Psoas muscle (tissue), 7 donors: ENCODE measurements at regions not wholly inside any gene's neighbourhood (a gene's known extent, or its start where the extent isn't known, plus 50 kb on each side); places are given as distances from the start of the nearest gene placed in this dataset.
"Not testable (repeated sequence)": the region's sequence is repeated elsewhere in the genome, so short reads cannot be mapped to it uniquely, and the experiment has no call there.

ENCODE experiments used
- ATAC-seq, 4 donors: fragments of 200-7000 bp; cut with Tn5 transposase; one replicate each; pipeline ENCODE4 v1.9.1; 2020; ENCODE audit warnings: moderate library complexity in 3 of 4, mild to moderate bottlenecking in 2 of 4
- DNase-seq, 2 donors: peaks; one replicate each; pipeline ENCODE4 v3.0.0-alpha.2; 2020
- H3K27ac ChIP-seq: fragments of 200-600 bp; one replicate; pipeline ENCODE4 v1.8.0; 2022
- H3K27me3 ChIP-seq, 3 donors: fragments of 200-600 bp in 1 of 3; one replicate each; pipeline versions ENCODE4 v1.6.1 to v1.8.0; 2013 to 2022; ENCODE audit warnings: low read length in 2 of 3, mild to moderate bottlenecking in 2 of 3, moderate library complexity in 1 of 3; ENCODE audit not compliant: insufficient read depth in 3 of 3
- H3K36me3 ChIP-seq, 2 donors: fragments of 200-600 bp in 1 of 2; one replicate each; pipeline versions ENCODE4 v1.6.1 to v1.8.0; 2013 to 2022; ENCODE audit warnings: low read depth in 1 of 2, mild to moderate bottlenecking in 1 of 2, moderate library complexity in 1 of 2; ENCODE audit not compliant: insufficient read depth in 1 of 2
- H3K4me1 ChIP-seq: fragments of 200-600 bp; one replicate; pipeline ENCODE4 v1.8.0; 2022
- H3K4me3 ChIP-seq: fragments of 200-600 bp; one replicate; pipeline ENCODE4 v1.8.0; 2022; ENCODE audit warnings: mild to moderate bottlenecking
- H3K9me3 ChIP-seq: fragments of 200-600 bp; one replicate; pipeline ENCODE4 v1.8.0; 2022
- WGBS, 3 donors: extraction: QIAGEN DNeasy Blood & Tissue Kit; methylation state at CpG; one replicate each; pipeline versions ENCODE4 v1.1.6 to v1.1.7; 2013; 5-methylcytosine and 5-hydroxymethylcytosine counted together
- intact Hi-C, 2 donors: fragments of 100-400 bp; cut with DNase I; formaldehyde crosslinking; loops; one replicate each; pipeline versions ENCODE4 v1.11.0 to v1.14.2; 2022
- TF ChIP-seq, protein P1 (sequence below): fragments of 200-600 bp; IDR thresholded peaks from one replicate; pipeline ENCODE4 v1.8.0; 2022; ENCODE audit warnings: antibody characterized with exemption
- donor health status: healthy with polysubstance abuse.
- donor health status: DM: no; HTN: no; CAD: no; lungs with moderate emphysema.
- donor health status: Bipolar disorder and iron deficiency.
- donor health status: healthy.
- donor health status: DM: yes; HTN: yes; CAD: no.
- donor health status: DM: no; HTN: no; CAD: no.
- donor health status: DM: yes; HTN: yes; CAD: no.

DNA sequence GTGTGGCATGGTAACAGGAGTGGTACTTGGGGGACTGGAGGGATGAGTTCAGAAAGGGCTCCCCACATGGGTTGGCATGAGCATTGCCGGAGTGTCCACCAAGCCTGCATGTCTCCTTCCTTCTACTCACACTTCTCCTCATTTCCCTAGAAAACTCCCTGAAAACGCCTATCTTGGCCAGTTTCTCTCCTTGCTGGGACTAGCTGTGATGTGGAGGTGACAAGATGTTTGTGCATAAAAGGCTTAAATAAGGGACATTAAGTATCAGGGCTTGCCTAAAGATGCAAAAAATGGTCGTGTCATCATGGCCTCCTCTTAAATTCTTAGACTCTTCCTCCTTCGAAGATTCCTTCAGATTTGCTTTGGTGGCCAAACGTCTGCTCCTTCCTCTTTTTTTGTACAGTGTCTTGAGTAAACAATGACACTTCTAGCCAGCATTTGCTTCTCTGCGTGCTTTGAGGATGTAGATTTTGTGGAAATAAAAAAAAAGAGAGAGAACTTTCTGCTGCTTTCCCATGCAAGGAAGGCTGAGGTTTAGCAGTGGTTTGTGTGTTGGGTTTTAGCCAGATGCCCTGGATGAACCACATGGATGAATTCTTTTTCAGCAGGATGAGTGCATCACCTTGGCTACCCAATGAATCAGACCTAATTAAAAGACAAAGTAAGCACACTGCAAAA is 239.1 kb upstream of the IRF2BP2 start:
- Histone ChIP-seq H3K9me3 (no peaks in the 10 kb centered on the region), H3K27me3 (no peaks in the 10 kb centered on the region), H3K27ac (no peak overlapping the region), H3K4me3 (no peak overlapping the region), H3K4me1 (peaks cover 7% of the 10 kb centered on the region), H3K36me3 (no peaks in the 10 kb centered on the region)
- TF ChIP-seq, protein P1, sequence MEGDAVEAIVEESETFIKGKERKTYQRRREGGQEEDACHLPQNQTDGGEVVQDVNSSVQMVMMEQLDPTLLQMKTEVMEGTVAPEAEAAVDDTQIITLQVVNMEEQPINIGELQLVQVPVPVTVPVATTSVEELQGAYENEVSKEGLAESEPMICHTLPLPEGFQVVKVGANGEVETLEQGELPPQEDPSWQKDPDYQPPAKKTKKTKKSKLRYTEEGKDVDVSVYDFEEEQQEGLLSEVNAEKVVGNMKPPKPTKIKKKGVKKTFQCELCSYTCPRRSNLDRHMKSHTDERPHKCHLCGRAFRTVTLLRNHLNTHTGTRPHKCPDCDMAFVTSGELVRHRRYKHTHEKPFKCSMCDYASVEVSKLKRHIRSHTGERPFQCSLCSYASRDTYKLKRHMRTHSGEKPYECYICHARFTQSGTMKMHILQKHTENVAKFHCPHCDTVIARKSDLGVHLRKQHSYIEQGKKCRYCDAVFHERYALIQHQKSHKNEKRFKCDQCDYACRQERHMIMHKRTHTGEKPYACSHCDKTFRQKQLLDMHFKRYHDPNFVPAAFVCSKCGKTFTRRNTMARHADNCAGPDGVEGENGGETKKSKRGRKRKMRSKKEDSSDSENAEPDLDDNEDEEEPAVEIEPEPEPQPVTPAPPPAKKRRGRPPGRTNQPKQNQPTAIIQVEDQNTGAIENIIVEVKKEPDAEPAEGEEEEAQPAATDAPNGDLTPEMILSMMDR = no peak
- DNase-seq = no peak
- intact Hi-C loops = no loop called here
- 77 to 79% (median 78%) methylated on average over 6 of the region's 6 CpGs for WGBS, 3 donors
- ATAC-seq = peak in 1 of 4 donors; percentile 56

DNA sequence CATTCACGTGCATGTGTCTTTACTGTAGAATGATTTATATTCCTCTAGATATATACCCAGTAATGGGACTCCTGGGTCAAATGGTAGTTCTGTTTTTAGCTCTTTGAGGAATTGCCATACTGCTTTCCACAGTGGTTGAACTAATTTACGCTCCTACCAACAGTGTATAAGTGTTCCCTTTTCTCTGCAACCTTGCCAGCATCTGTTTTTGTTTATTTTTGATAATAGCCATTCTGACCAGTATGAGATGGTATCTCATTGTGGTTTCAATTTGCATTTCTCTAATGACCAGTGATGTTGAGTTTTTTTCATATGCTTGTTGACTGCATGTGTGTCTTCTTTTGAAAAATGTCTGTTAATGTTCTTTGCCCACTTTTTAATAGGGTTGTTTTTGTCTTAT is 236.8 kb upstream of the IRF2BP2 start:
- DNase-seq, H3K4me1 ChIP-seq, H3K9me3 ChIP-seq, intact Hi-C loops, ATAC-seq, H3K36me3 ChIP-seq, H3K27ac ChIP-seq, H3K4me3 ChIP-seq, H3K27me3 ChIP-seq: not testable (repeated sequence)
- WGBS, 3 donors = 49 to 80% (median 54%) methylated on average over 2 of the region's 2 CpGs

DNA sequence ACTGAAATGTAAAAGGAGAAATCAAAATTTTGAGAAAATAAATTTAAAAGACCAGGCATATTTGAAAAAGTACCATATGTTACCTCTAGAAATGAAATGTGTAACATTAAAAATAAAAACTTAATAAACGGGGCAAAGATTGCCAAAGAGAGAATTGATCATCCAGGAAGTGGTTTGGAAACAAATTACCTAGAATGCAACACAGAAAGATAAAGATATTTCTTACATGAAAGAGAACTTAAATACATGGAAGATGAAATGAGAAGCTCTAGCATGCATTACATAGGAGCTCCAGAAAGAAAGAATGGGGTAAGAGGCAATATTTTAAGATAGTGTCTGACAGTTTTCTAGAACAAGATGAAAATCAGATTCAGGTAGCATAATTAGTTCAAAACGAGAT is 235.9 kb upstream of the IRF2BP2 start:
- H3K36me3 ChIP-seq = no peaks in the 10 kb centered on the region
- WGBS, 3 donors = 88 to 96% (median 93%) methylated on average over 2 of the region's 2 CpGs
- intact Hi-C loops = no loop called here
- H3K4me3 ChIP-seq = no peak overlapping the region
- no peaks in the 10 kb centered on the region for H3K27me3 ChIP-seq
- ATAC-seq (no peak), DNase-seq (no peak)
- H3K4me1 ChIP-seq = peaks cover 7% of the 10 kb centered on the region
- no peak overlapping the region for H3K27ac ChIP-seq
- TF ChIP-seq, protein P1 = no peak
- H3K9me3 ChIP-seq = no peaks in the 10 kb centered on the region

DNA sequence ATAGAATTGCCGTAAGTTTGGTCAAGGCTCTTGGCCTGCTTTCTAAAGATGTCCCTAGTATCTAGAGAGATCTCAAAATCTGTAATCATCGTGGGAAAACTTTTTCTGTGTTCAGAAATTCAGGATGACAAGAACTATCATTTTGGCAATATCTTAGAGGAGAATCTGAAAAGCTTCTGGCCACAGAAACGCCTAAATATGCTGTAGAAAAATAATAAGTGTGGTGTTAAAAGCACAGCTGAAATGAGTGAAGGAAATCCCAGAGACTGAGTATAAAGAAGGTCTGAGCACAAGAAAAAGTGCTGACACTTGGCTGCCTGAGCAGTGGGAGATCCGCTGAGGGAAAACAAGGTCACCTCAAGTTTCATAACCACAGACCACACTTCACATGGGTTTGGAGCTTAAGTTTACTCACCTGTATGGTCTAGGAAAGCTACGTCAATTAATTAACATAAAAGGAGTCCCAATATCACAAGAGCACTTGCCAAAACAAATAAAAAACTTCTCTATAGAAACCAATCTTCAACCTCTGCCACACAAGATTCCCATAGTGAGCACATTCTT is 235.2 kb upstream of the IRF2BP2 start:
- 67 to 79% (median 74%) methylated on average over 5 of the region's 5 CpGs for WGBS, 3 donors
- H3K27me3 ChIP-seq = no peaks in the 10 kb centered on the region
- no peaks in the 10 kb centered on the region for H3K9me3 ChIP-seq
- TF ChIP-seq, protein P1 = no peak
- H3K4me3 ChIP-seq = no peak overlapping the region
- peaks cover 7% of the 10 kb centered on the region for H3K4me1 ChIP-seq
- no peaks in the 10 kb centered on the region for H3K36me3 ChIP-seq
- no peak for ATAC-seq
- intact Hi-C loops = no loop called here
- no peak overlapping the region for H3K27ac ChIP-seq
- DNase-seq = no peak

DNA sequence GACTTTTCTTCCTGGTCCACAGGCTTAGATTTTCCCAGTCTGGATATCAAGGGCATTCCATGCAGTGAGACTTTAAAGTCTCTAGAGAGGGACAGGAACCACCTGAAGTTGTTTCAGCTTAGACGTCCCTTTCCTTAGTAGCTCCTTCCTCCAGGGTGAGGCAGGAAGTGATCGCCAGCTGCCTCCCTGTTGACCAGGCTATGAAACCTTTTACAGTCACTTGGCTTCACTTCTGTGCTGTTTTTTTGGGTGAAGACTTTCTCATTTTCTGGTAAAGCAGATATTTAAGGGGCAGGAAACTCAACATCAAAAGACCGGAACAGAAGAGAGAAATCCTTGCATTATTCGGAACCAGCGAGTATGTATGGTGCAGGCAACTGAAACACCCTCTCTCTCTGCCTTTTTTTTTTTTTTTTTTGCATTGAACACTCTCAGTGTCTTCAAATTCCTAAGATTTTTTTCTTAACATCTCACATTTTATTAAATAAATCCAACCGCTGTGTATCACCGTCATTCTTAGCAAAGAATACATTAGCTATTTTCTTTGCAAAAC is 234.6 kb upstream of the IRF2BP2 start:
- 69 to 78% (median 76%) methylated on average over 7 of the region's 7 CpGs for WGBS, 3 donors
- Histone ChIP-seq H3K36me3 (no peaks in the 10 kb centered on the region), H3K27ac (no peak overlapping the region), H3K4me1 (peaks cover 7% of the 10 kb centered on the region), H3K27me3 (no peaks in the 10 kb centered on the region), H3K4me3 (no peak overlapping the region), H3K9me3 (no peaks in the 10 kb centered on the region)
- ATAC-seq = no peak
- intact Hi-C loops = no loop called here
- TF ChIP-seq, protein P1 = no peak
- no peak for DNase-seq
